HFFc6 (cell line): ENCODE measurements at regions not wholly inside any gene's neighbourhood (a gene's known extent, or its start where the extent isn't known, plus 50 kb on each side); places are given as distances from the start of the nearest gene placed in this dataset.

Experiments
- DNase-seq: peaks from one replicate; pipeline ENCODE4 v3.0.0-alpha.2; 2018
- H3K27ac Mint-ChIP-seq: 2 replicates; pipeline ENCODE4 v1.8.0; 2020; ENCODE audit warnings: mild to moderate bottlenecking, mixed read lengths
- H3K27me3 Mint-ChIP-seq: 2 replicates; pipeline ENCODE4 v1.8.0; 2021; ENCODE audit warnings: mild to moderate bottlenecking, moderate library complexity, mixed read lengths; ENCODE audit not compliant: insufficient read depth
- H3K36me3 Mint-ChIP-seq: 2 replicates; pipeline ENCODE4 v1.8.0; 2021; ENCODE audit warnings: low read depth, mixed read lengths
- H3K4me1 Mint-ChIP-seq: 2 replicates; pipeline ENCODE4 v1.8.0; 2020; ENCODE audit warnings: low read depth, mixed read lengths
- H3K4me3 Mint-ChIP-seq: 2 replicates; pipeline ENCODE4 v1.8.0; 2020; ENCODE audit warnings: mild to moderate bottlenecking, moderate library complexity, mixed read lengths
- H3K9me3 Mint-ChIP-seq: 2 replicates; pipeline ENCODE4 v1.8.0; 2020; ENCODE audit warnings: mild to moderate bottlenecking, mixed read lengths
- TF ChIP-seq, protein P1 (sequence below): fragments of 200-600 bp; sonication (generic); IDR thresholded peaks from 2 replicates; pipeline ENCODE4 v1.5.0; 2021; ENCODE audit warnings: antibody characterized with exemption, mild to moderate bottlenecking

DNA sequence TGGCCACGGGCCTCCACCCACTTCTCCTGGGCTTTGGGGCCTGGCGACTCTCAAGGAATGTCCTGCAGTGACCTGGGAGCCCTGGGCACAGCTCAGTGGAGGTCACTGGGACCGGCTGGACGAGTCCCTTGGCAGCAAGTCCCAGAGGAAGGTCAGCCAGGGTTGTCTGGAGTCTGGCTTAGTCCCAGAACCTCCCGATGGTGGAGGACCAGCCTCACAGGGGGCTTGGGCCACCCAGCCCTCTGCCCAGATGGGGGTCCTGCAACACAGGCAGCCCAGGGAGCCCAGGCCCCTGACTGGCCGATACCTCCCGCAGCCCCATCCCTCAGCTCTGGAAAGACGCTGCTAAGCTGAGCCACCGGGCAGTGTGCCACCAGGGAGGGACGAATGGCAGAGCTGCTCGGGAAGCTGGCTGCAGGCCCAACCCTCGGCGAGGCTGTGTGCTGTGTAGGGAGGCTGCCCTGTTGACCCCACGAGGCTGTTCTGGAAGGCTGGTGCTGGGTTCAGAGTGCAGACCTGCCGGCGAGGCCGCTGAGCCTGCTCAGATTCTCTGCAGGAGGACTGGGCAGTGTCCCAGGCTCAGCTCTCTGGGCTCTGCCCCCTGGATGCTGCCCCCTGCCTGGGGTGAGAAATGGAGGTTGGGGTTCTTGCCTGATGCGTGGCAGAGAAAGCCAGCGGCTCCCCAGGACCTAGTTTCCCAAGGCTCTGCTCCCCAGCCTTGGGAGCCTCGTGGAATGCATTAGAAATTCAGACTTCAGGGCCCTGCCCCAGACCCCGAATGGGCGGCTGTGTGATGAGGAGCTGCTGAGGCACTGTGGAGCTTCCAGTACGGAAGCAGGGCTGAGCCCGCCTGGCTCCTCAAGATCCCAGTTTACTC lies 61.7 kb downstream of the ADRA2C start:
- no peak for DNase-seq
- no peak overlapping the region for H3K27ac Mint-ChIP-seq

DNA sequence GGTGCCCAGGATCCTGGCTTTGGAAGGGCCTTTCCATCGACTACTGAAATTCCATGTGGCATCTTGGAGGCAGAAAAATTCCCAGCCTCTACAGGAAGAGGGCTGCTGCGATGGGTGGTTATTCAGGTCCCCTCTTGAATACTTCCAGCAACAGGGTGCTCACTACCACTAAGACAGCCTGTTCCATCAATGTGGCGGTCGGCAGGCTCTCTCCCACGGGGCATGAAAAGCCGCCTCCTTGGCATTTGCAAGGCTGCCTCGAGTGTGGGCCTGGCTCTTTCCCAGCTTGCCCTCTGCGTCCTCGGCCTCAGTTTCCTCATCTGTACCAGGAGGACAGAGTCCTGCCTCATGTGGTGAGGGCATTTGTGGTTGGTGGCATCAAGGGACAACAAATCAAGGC lies 62.4 kb downstream of the ADRA2C start:
- no peak overlapping the region for H3K27ac Mint-ChIP-seq
- no peaks in the 10 kb centered on the region for H3K9me3 Mint-ChIP-seq
- no peak for DNase-seq
- TF ChIP-seq, protein P1, sequence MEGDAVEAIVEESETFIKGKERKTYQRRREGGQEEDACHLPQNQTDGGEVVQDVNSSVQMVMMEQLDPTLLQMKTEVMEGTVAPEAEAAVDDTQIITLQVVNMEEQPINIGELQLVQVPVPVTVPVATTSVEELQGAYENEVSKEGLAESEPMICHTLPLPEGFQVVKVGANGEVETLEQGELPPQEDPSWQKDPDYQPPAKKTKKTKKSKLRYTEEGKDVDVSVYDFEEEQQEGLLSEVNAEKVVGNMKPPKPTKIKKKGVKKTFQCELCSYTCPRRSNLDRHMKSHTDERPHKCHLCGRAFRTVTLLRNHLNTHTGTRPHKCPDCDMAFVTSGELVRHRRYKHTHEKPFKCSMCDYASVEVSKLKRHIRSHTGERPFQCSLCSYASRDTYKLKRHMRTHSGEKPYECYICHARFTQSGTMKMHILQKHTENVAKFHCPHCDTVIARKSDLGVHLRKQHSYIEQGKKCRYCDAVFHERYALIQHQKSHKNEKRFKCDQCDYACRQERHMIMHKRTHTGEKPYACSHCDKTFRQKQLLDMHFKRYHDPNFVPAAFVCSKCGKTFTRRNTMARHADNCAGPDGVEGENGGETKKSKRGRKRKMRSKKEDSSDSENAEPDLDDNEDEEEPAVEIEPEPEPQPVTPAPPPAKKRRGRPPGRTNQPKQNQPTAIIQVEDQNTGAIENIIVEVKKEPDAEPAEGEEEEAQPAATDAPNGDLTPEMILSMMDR = no peak
- no peaks in the 10 kb centered on the region for H3K36me3 Mint-ChIP-seq
- no peaks in the 10 kb centered on the region for H3K4me1 Mint-ChIP-seq
- H3K4me3 Mint-ChIP-seq = no peak overlapping the region
- peaks cover 37% of the 10 kb centered on the region for H3K27me3 Mint-ChIP-seq

More for the DNA sequence above, 61.7 kb downstream of the ADRA2C start:
- Mint-ChIP-seq H3K9me3 (no peaks in the 10 kb centered on the region), H3K36me3 (no peaks in the 10 kb centered on the region), H3K4me3 (no peak overlapping the region), H3K4me1 (no peaks in the 10 kb centered on the region), H3K27me3 (peaks cover 37% of the 10 kb centered on the region)
- TF ChIP-seq, protein P1 = no peak

DNA sequence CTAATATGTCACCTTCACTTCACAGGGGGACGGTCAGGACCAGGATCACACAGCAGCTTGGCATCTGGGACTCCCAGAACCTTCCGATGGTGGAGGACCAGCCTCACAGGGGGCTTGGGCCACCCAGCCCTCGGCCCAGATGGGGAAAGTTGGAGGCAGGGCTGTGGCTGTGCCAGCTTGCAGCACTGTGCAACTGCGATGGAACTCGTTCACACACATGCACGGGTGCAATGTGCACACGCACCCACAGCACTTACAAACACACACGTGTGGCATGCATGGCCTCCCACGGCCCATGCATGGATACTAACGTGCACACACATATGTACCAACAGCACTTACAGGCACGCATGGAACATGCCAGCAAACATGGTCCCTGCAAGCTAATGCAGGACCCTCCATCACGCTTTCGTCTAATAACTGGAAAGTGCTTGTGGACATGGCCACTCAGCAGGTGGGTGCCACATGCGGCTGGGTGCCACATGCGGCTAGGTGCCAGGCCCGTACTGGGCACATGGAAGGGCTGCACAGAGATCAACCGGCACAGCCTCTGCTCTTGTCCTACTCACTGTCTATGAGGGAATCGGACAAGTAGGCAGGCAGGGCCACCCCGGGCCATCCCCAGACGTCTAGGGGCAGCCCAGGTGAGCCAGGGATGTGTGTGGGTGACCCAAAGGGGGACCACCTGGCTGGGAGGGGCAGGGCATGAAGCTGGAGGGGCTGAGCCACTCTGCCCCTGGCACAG lies 63.2 kb downstream of the ADRA2C start:
- no peak for DNase-seq
- Mint-ChIP-seq H3K4me1 (no peaks in the 10 kb centered on the region), H3K9me3 (no peaks in the 10 kb centered on the region), H3K27ac (no peak overlapping the region), H3K4me3 (no peak overlapping the region), H3K36me3 (no peaks in the 10 kb centered on the region), H3K27me3 (peaks cover 37% of the 10 kb centered on the region)
- TF ChIP-seq, protein P1 = no peak

DNA sequence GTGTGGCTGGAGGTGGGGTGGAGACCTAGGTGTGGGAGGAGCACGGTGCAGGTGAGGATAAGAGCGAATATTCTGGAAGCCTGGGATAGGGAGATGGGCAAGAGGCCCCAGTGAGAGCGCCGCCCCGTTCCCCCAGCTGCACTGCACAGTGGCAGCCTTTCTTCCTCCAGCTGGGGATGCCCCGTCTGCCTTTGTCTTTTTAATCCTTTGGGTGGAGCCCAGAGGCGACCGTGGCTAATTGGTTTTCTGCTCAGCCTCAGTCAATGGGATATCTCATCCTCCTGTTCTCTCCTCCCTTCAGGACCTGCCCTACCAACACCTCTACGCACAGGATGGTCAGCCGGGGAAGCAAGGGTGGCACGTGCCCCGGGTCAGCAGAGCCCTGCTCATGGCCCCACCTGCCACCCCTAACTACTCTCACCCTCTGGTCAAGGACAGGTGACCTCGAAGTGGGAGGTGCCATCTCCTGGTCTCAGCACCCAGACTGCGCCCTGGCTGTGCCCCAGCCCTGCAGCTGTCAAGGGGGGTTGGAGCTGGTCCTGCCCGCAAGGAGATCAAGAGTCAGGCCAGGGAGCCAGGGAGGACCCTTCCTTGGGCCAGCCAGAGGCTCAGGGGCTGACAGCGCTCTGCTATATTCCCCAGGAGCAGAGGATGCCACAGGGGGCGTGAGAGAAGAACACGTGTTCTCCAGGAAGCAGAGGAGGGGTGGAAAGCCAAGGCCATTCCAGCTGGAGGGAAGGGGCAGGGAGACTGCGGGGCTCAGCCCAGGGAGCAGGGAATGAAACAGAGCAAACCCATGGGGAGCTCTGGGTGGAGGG lies 64.0 kb downstream of the ADRA2C start:
- Mint-ChIP-seq H3K27me3 (peaks cover 34% of the 10 kb centered on the region), H3K4me1 (no peaks in the 10 kb centered on the region), H3K27ac (no peak overlapping the region), H3K9me3 (no peaks in the 10 kb centered on the region), H3K36me3 (no peaks in the 10 kb centered on the region), H3K4me3 (no peak overlapping the region)
- TF ChIP-seq, protein P1 = no peak
- DNase-seq = no peak

DNA sequence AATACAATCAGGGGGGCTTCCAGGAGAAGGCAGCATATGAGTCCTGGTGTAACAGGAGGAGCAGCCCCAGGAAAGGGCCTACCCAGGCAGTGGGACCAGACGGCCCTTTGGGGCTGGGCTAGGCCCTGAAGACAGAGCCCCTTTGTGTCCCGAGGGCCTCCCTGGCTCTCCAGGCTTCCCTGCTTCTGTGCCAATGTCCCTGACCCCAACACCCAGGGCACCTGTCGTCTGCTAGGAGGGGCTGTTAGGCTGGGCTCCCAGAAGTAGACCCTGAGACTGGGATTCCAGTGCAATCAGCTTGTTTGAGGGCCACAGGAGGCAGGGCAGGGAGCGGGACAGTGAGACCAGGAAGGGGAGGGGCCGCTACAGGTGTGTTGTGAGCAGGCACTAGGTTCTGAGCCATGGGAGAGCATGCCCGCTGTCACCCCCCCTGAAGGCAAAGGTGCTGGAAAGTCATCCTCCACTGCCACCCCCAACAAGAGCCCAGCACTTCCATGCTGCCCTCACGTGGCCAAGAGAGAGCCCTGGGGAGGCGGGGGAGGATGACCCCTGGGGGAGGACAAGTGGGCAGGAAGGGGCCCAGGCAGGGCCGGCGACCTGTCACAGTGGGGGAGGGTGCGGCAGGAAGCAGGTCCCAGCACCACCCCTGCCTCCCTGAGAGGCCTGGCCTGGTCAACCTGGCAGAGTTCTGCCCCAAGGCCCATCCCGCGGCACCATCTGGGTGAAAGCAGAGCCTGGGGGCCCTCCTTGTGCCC lies 64.8 kb downstream of the ADRA2C start:
- no peak overlapping the region for H3K4me3 Mint-ChIP-seq
- H3K36me3 Mint-ChIP-seq = no peaks in the 10 kb centered on the region
- H3K4me1 Mint-ChIP-seq = no peaks in the 10 kb centered on the region
- no peak overlapping the region for H3K27ac Mint-ChIP-seq
- H3K27me3 Mint-ChIP-seq = peaks cover 34% of the 10 kb centered on the region
- TF ChIP-seq, protein P1 = no peak
- DNase-seq = no peak
- H3K9me3 Mint-ChIP-seq = no peaks in the 10 kb centered on the region
